ENCODE measurements at regions not wholly inside any gene's neighbourhood (a gene's known extent, or its start where the extent isn't known, plus 50 kb on each side); places are given as distances from the start of the nearest gene placed in this dataset.

GRCh38 chr9:91027005-91027404 lies 225.4 kb downstream of the SYK start:
- TF ChIP-seq CTCF (conservative IDR thresholded peaks at IDR 0.05; ENCODE audit: low read depth, low read length), result no peak
- no peak for TF ChIP-seq EZH2 (IDR thresholded peaks at IDR 0.05; ENCODE audit: low read length, unreplicated experiment)
- TF ChIP-seq EZH2phosphoT487 (IDR thresholded peaks at IDR 0.05; ENCODE audit: borderline replicate concordance, low read length), result no peak

All from PC-3 (cell line).